GM18508 (cell line): ENCODE measurements at regions not wholly inside any gene's neighbourhood (a gene's known extent, or its start where the extent isn't known, plus 50 kb on each side); places are given as distances from the start of the nearest gene placed in this dataset.

Source experiments
- ATAC-seq: cut with Tn5 transposase; IDR thresholded peaks from one replicate; pipeline ENCODE4 v1.9.1; 2021; ENCODE audit warnings: moderate number of reproducible peaks; ENCODE audit not compliant: insufficient read depth, unreplicated experiment

DNA sequence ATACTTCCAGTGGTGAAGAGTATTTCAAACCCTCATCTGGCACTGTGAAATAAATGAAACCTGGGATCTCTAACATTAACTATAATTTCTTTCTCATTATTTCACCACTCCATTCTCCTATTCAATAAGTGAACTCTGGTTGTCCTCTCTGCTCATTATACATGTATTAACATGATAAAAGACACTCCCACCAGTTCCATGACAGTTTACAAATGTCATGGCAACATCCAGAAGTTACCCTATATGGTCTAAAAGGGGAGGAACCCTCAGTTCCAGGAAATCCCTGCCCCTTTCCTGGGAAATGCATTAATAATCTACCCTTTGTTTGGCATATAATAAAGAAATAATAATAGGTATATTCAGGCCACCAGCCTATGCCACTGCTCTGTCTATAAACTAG, 62.7 kb upstream of the BRINP3 start:
- ATAC-seq, result no peak

DNA sequence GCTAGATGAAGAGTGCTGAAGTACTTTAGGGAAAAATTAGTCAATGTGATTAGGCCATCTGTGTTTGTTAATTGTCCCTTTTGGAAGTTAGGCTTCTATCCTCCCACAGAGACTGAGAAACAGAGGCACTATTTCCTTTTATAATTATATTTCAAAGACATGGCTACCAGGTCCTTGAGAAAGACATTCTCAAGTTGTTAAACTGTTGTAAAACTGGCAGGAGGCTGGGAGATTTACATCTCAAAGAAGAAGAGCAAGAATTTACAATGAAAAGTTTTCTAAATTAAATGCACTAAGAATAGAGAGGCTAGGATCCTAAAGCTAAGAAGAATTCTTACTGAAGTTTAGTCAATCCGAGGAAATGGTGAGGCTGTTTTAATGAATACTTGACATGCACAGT, 74.0 kb upstream of the BRINP3 start:
- ATAC-seq, result no peak

DNA sequence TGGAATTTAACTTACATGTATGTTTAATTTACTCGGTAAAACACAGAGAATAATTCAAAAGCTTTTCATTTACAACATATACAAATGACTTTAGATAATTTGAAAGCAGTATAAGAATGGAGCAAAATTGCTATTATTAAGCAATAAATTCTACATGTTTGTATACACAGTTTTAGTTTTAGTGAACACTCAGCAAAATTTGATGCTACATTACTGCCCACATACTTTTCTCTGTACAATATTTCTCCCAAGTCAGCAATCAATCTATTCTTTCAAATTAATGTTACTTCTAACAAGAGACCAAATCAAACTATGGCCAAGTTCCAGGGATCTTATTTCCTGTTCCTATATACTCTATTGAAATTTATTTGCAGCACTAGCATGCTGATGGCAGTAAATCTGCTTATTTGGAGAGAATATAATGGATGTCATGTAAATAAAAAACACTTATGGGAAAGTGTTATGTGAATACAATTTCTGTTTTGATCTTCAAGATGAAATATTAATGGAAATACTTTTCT, 82.6 kb upstream of the BRINP3 start:
- ATAC-seq, result no peak

DNA sequence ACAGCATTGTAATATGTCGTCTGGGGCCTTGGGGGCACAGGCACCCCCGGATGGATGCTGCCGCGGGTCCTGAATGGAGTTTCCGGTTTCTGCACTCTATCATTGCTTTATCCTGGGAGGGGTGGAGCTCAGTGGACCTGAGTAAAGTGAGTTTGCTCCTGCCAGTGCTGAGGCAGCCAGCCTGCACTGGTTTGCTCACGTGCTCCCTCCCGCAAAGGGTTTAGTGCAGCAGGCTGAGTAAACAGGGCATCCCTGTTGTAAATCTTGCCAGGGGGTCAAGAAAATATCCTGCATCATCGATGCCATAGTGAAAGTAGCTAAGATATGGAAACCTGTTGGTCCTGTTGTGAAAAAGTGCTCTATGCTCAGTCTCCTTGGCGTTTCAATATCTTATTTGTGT, 85.6 kb upstream of the BRINP3 start:
- ATAC-seq, result no peak

DNA sequence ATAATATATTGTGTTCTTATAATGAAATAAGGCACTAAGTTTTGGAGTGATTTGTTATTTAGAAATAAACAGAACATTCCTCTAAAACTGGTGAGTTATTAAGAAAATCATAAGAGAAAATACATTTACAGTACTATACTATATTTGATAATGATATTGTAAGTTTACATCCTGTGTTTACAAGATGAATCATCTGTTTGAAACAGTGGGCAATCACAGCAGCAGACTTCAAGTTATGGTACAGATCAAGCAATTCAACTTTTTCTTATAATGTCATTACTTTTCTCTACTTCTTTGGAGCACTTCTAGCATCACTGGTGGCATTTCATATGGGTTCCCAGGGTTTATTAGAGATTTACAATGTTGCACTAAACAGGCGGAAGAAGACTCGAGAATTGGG, 86.5 kb upstream of the BRINP3 start:
- no peak for ATAC-seq

DNA sequence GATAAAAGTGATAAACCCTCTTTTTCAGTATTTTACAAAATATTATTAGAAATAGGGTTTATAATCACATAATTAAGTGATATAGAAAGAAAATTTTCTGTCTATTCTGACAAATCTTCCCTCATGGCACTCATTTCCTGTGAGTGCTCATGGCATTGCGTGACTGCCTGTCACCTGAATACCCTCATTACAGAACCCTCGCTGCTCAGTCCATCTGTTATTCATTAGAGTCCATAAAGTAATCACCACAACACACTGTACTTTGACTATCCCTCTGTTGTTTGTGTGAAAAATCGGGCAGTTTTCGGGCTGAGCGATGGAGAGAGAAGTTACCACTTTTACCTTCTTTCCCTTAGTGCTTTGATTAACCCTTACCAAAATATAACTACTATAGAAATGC, 100.4 kb upstream of the BRINP3 start:
- ATAC-seq, result no peak

DNA sequence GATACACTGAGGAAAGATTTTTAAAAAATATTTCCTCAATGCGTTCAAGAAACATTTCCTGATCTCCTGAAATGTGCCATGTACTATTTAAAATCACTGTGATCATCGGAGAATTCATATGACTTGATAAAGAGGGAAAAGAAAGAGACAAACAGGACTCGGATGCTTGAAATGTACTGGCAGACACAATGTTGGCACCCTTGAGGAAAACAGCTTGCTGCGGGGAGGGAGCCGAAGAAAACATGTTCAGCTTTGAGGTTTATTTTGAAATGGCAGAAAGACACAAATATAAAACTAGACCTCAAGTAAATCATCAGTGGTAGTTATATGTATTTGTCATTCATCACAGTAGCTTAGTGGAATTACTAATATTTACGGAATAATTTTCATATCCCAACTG, 100.9 kb upstream of the BRINP3 start:
- ATAC-seq, result no peak

DNA sequence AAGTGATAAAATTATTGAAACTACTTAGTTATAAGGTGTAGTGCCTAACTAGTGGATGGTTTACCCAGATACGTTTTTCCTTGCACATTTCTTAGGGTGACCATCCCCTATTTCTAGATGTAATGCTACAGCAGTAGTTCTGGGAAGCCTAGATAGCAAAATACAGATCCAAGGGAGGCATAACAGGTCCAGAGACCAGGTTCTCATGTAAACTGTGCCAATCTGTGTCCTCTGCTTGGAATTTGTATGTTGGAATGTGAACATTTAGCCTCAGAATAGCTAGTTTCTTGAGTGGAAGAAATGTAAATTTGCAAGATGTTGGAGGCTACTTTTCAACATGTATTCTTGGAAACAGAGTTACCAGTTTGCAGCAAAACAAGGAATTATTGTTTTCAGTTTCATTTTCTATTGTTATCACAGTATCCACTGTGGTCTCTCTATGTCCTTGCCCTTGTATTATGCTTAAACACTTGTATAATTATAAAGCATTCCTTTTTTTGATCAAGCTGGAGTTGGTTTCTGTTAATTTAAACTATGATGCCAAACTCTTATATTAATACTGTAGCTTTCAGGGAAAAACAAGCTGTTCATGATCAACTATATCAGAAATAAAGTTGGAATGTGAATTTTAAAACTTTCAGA, 102.0 kb upstream of the BRINP3 start:
- no peak for ATAC-seq

DNA sequence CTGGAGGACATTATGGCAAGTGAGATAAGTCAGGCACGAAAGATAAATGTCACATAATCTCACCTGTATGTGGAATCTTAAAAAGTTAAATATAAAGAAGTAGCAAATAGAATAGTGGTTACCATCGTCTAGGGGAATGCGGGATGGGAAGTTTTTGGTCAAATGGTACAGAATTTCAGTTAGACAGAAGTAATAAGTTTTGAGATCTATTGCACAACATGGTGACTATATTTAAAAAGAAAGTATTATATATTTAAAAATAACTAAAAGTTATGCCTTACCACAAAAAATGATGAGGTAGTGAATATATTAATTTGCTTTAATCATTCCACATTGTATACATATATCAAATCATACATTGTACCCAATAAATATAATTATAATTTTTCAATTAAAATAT, 106.2 kb upstream of the BRINP3 start:
- no peak for ATAC-seq

DNA sequence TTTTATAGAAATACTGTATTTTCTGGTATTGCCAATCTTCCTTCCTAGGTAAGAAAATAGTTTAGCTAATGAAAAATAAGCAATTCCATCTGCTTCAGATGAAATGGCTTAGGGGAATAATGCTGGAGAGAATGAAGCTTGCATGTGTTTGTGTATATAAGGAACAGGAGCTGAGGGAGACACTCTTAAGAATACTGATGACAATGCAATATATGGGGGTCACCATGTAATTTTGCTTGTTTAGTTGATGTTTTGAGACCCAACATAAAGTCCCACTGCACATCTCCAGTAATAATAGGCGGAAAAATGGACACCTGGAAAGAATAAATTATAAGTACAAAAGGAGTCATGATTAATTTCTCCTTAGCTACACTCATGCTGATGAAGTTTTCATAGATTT, 110.8 kb upstream of the BRINP3 start:
- ATAC-seq, result no peak

DNA sequence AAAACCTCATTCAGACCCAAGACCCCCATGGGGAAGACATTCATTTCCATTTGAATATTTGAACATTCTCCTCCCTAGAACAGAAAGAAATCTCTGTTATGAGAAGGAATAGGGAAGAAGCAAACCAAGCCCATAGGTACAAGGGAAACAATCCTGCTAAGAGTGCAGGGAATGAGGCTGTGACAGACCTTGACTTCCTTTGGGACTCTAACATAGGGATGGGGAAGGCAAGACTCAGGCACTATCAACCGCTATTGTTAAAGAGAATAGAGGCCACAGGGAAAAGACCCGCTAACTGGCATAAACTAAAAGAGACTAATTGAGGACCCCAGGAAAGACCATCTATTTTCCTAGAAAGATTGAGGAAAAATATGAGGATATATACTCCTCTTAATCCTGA, 117.8 kb upstream of the BRINP3 start:
- ATAC-seq, result no peak

DNA sequence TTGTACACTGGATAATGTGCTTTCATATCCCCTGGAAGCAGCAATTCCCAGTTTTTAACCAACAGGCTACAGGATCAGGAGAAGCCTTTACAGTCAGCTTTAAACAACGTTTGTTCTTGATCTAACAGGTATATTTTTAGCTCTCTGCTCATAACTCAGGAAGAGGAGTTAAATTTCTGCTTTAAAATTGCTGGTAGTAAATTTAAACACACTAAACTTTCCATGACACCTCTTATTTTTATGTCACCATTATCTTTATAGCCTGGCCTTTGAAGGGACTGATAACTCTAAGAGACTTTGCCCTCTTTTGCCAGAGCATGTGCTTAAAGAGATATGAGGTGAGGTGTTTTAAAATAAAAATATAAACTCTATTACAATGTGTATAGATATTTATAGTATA, 119.6 kb upstream of the BRINP3 start:
- ATAC-seq, result no peak

DNA sequence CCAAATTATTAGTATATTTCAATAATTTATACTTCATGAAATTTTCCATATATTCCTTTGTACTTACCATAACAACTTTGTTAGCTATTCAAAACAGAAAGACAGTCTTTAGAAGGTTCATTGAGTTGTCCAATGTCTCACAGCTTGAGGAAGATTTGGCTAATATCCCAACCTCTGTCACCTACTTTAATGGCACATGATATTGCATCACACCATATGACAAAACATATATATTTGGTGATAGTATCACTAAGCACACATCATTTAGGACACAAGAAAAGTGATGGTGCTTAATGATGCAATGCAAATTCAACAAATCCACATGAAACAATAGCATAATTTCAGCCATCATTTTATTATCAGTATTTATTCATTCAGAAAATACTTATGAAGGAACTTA, 122.0 kb upstream of the BRINP3 start:
- ATAC-seq, result no peak

DNA sequence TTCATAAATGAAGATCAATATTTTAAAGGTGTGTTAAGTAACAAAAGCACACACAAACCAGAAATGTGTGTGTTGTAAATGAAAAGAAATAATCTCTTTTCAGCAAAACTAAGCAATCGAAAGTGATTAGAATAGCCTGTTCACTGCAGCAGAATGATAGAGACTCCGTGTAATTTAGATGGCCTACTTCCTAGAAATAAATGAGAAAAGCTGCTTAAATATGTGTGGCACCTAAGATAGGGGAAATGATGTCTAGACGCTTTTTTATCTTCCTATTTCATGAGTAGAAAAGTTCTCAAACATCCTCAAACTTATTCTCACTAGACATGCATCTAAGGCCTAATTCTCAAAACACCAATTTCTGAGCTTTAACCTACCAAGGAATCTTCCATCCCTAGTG, 124.7 kb upstream of the BRINP3 start:
- no peak for ATAC-seq

DNA sequence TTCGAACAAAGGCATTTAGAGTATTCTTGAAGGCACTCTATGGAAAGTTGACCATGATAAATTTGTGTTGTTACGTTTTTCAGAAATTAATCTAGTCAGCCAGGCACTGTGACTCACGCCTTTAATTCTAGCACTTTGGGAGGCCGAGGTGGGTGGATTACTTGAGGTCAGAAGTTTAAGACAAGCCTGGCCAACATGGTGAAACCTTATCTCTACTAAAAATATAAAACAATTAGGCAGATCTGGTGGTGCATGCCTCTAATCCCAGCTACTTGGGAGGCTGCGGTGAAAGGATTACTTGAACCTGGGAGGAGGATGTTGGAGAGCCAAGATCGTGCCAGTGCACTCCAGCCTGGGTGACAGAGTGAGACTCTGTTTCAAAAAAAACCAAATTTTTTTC, 130.6 kb upstream of the BRINP3 start:
- ATAC-seq, result no peak

DNA sequence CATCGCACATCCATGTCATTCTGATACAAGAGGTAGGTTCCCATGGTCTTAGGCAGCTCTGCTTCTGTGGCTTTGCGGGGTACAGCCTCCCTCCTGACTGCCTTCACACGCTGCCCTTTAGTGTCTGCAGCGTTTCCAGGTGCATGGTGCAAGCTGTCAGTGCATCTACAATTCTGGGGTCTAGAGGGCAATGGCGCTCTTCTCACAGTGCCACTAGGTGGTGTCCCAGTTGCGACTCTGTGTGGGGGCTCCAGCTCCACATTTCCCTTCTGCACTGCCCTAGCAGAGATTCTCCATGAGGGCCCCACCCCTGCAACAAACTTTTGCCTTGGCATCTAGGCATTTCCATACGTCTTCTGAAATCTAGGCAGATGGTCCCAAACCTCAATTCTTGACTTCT, 138.2 kb upstream of the BRINP3 start:
- no peak for ATAC-seq

DNA sequence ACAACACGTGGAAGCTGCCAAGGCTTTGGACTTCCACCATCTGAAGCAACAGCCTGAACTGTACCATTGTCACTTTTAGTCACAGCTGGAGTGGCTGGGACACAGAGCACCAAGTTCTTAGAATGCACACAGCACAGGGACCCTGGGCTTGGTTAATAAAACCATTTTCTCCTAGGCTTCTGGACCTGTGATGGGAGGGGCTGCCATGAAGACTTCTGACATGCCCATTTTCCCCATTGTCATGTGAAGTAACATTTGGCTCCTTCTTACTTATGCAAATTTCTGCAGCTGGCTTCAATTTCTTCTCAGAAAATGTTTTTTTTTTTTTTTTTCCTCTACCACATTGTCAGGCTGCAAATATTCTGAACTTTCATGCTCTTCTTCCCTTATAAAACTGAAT, 138.6 kb upstream of the BRINP3 start:
- no peak for ATAC-seq

DNA sequence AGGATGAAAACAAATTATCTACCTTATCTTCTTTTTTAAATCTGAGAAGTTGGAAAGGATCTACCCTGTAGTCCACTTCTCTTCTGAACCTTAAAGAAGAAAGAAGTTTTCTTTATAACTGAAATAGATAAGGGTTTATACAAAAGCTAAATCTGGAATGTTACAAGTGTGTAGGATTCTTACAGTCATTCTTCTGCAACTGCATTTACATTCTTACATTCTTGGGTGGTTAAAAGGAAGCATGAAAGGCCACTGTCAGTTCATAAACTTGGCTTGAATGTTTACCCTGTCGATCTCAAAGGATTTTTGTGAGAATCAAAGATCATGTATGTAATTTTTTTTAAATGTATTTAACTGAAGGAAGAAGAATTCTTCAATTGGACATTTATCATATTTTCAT, 142.1 kb upstream of the BRINP3 start:
- ATAC-seq, result no peak

DNA sequence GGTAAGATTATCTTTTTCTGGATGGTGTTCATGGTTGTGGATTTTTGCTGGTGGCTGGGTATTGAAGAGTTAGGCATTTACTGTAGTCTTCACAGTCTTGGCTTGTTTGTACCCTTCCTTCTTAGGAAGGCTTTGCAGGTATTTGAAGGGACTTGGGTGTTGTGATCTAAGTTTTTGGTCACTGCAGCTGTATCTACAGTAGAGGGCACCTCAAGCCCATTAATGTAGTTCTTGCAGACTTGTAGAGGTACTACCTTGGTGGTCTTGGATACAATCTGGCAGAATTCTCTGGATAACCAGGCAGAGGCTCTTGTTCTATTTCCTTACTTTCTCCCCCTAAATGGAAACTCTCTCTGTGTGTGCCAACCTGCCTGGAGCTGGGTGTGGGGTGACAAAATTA, 155.8 kb upstream of the BRINP3 start:
- ATAC-seq, result no peak

DNA sequence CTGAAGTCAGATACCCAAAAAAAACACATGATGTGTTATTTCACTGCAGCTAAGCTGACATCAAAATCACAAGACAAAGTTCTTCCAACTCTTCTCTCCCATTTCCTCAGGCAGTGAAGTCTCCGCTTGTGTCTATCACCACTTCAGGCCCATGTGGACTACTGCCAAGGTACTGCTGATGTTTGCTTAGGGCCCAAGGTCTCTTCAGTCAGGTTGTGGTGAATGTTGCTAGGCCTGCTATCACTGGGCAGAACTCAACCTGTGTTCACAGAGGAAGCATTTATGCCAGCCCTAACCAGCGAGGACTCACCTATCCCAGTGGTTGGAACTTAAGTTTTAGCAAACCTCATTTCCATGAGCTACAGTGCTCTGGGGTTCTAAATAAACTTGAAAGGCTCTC, 156.5 kb upstream of the BRINP3 start:
- ATAC-seq, result no peak

DNA sequence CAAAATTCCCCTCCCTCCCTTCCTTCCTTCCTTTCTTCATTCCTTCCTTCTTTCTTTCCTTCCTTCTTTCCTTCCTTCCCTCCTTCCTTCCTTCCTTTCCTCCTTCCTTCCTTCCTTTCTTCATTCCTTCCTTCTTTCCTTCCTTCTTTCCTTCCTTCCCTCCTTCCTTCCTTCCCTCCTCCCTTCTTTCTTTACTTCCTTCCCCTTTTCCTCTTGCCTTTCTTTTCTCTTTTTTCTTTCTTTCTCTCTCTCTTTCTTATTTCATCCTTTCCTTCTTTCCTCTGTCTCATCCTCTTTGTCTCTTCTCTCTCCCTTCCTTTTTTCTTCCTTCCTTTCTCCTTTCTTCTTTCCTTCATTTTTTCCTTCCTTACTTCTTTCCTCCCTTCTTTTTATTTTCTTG, 171.9 kb upstream of the BRINP3 start:
- ATAC-seq, result no peak

DNA sequence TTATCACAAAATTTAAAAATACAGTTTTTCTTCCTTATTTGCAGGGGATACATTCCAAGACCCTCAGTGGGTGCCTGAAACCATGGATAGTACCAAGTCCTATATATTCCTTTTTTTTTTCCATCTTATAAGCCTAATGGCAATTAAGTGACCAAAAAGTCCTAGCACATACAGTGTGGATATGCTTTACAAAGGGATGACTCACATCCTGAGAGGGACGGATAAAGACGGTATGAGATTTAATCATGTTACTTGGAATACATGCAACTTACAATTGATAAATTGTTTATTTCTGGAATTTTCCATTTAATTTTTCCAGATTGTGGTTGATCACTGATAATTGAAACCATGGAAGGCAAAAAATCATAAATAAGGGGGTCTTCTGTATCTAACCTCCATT, 181.2 kb upstream of the BRINP3 start:
- ATAC-seq, result no peak

DNA sequence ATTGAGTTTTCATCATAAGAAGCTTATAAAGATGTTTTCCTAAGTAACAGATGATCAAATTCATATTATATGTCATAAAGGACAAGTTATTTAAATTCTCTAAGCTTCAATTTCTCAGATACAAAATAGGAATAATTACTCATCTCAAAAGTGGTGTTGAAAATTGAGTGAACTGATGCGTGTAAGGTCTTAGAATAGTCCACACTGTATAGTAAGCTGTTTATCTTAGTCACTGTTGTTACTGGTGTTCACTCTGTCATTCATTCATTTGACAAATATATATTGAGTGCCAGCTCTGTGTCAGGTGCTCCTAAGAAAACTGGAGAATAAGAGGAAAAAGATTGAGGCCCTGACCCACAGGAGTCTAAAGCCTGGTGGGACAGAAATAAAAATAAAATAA, 186.3 kb upstream of the BRINP3 start:
- ATAC-seq, result no peak
